ENCODE measurements at regions not wholly inside any gene's neighbourhood (a gene's known extent, or its start where the extent isn't known, plus 50 kb on each side); places are given as distances from the start of the nearest gene placed in this dataset.

DNA sequence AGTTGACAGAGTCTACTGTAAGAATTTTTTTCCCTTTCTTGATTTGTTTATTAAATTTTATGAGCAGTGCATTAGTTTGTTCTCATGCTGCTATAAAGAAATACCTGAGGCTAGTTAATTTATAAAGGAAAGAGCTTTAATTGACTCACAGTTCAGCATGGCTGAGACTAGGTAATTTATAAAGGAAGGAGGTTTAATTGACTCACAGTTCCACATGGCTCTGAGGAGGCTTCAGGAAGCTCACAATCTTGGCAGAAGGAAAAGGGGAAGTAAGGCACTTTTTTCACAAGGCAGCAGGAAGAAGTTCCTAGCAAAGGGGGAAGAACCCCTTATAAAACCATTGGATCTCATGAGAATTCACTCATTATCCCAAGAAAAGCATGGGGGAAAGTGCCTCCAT, 191.4 kb upstream of the VRK2 start:
- Histone ChIP-seq H3K4me1 (no peaks in the 10 kb centered on the region), H3K36me3 (no peaks in the 10 kb centered on the region), H3K4me3 (no peak overlapping the region), H3K27ac (no peak overlapping the region), H3K27me3 (no peaks in the 10 kb centered on the region), H3K9me3 (no peaks in the 10 kb centered on the region)
- intact Hi-C loops (cut with DNase I) = no loop called here
- TF ChIP-seq, protein P1, sequence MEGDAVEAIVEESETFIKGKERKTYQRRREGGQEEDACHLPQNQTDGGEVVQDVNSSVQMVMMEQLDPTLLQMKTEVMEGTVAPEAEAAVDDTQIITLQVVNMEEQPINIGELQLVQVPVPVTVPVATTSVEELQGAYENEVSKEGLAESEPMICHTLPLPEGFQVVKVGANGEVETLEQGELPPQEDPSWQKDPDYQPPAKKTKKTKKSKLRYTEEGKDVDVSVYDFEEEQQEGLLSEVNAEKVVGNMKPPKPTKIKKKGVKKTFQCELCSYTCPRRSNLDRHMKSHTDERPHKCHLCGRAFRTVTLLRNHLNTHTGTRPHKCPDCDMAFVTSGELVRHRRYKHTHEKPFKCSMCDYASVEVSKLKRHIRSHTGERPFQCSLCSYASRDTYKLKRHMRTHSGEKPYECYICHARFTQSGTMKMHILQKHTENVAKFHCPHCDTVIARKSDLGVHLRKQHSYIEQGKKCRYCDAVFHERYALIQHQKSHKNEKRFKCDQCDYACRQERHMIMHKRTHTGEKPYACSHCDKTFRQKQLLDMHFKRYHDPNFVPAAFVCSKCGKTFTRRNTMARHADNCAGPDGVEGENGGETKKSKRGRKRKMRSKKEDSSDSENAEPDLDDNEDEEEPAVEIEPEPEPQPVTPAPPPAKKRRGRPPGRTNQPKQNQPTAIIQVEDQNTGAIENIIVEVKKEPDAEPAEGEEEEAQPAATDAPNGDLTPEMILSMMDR (IDR thresholded peaks at IDR 0.05) = no peak
- TF ChIP-seq EP300 (IDR thresholded peaks at IDR 0.05) = no peak
- no peak for TF ChIP-seq POLR2A (IDR thresholded peaks at IDR 0.05)
- no peak for TF ChIP-seq POLR2AphosphoS5 (IDR thresholded peaks at IDR 0.05)
- no peak for DNase-seq

DNA sequence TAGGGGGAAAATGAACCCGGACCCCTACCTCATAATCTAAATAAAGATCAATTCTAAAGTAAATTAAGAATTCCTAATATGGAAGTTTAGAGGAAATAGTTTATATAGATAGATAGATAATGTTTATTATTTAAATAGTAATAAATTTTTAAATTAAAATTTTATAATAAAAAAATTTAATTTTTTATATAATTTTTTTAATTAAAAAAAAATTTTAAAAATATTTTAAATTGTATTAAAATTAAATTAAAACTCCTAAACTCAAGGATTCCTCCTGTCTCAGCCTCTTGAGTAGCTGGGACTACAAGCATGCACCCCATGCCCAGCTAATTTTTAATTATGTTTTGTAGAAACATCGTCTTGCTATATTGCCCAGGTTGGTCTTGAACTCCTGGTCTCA, 186.9 kb upstream of the VRK2 start:
- Histone ChIP-seq H3K27ac (no peak overlapping the region), H3K4me1 (no peaks in the 10 kb centered on the region), H3K36me3 (no peaks in the 10 kb centered on the region), H3K4me3 (no peak overlapping the region), H3K27me3 (no peaks in the 10 kb centered on the region), H3K9me3 (no peaks in the 10 kb centered on the region)
- DNase-seq = no peak
- intact Hi-C loops (cut with DNase I) = no loop called here
- TF ChIP-seq, protein P1 (IDR thresholded peaks at IDR 0.05) = no peak
- TF ChIP-seq POLR2A (IDR thresholded peaks at IDR 0.05) (no peak), EP300 (IDR thresholded peaks at IDR 0.05) (no peak), POLR2AphosphoS5 (IDR thresholded peaks at IDR 0.05) (no peak)
- WGBS, 2 donors = 91 to 93% methylated on average over 2 of the region's 2 CpGs

DNA sequence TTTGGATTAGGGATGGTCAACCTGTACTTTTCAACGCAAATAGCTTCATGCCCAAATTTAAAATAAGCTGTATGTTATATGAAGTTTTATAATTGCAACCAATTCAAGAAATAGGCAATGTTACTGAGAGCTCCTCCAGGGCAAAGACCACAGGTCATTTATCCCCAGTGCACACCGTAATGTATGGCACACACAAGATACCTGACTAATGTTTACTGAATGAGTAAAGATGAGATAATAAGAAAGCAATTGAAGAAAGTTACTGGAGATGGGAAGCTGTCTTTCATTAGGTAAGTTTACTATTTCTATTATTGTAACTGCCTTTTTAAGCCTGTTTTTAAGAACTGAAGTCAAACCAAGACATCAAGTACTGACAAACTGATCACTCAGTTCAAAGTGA, 184.5 kb upstream of the VRK2 start:
- Histone ChIP-seq H3K27ac (no peak overlapping the region), H3K36me3 (no peaks in the 10 kb centered on the region), H3K9me3 (no peaks in the 10 kb centered on the region), H3K4me3 (no peak overlapping the region), H3K4me1 (no peaks in the 10 kb centered on the region), H3K27me3 (no peaks in the 10 kb centered on the region)
- TF ChIP-seq EP300 (IDR thresholded peaks at IDR 0.05) (no peak), POLR2A (IDR thresholded peaks at IDR 0.05) (no peak), POLR2AphosphoS5 (IDR thresholded peaks at IDR 0.05) (no peak)
- TF ChIP-seq, protein P1 (IDR thresholded peaks at IDR 0.05) = no peak
- DNase-seq = no peak
- 70 to 83% methylated on average over 2 of the region's 2 CpGs for WGBS, 2 donors
- intact Hi-C loops (cut with DNase I) = no loop called here

DNA sequence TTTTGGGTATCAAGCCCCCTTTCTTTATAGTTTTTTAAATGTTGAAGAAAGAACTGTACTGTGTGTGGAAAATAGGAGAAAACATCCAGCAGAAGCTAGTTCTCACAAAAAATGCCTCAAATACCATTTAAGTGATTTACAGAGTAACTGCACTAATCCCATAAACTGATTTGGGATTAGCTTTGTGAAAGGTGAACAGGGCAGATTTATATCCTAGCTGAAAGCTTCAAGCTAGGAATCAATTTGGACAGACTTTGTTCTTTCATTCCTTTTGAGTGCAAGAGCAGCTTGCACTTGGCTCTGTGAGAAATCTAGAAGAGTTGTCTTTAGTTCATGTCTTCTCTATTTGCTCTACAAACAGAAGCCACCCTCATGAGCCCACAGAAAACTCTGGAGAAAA, 183.9 kb upstream of the VRK2 start:
- H3K9me3 ChIP-seq = no peaks in the 10 kb centered on the region
- no peaks in the 10 kb centered on the region for H3K36me3 ChIP-seq
- H3K27me3 ChIP-seq = no peaks in the 10 kb centered on the region
- H3K4me1 ChIP-seq = no peaks in the 10 kb centered on the region
- no peak for DNase-seq
- intact Hi-C loops (cut with DNase I) = no loop called here
- no peak for TF ChIP-seq POLR2A (IDR thresholded peaks at IDR 0.05)
- TF ChIP-seq POLR2AphosphoS5 (IDR thresholded peaks at IDR 0.05) = no peak
- TF ChIP-seq, protein P1 (IDR thresholded peaks at IDR 0.05) = no peak
- TF ChIP-seq EP300 (IDR thresholded peaks at IDR 0.05) = no peak
- H3K4me3 ChIP-seq = no peak overlapping the region
- H3K27ac ChIP-seq = no peak overlapping the region

DNA sequence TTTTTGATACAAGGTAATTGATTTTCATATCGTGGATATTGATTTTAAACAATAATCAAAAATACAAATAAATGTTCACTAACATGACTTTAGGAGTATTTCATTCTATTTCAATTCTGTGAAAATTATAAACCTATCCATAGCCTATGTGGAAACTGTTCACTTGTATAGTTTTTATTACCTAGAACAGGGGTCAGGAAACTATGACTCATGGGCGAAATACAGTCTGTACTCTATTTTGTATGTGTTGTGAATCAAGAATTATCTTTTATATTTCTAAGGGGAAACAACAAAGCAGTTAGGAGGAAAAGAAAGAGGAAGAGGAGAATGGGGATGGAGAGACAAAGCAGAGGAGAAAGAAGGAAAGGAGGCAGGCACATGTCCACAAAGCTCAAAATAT, 181.7 kb upstream of the VRK2 start:
- no peaks in the 10 kb centered on the region for H3K27me3 ChIP-seq
- 91 to 97% methylated on average over 2 of the region's 2 CpGs for WGBS, 2 donors
- H3K4me3 ChIP-seq = no peak overlapping the region
- H3K36me3 ChIP-seq = no peaks in the 10 kb centered on the region
- intact Hi-C loops (cut with DNase I) = no loop called here
- no peaks in the 10 kb centered on the region for H3K9me3 ChIP-seq
- no peak overlapping the region for H3K27ac ChIP-seq
- TF ChIP-seq POLR2A (IDR thresholded peaks at IDR 0.05) (no peak), EP300 (IDR thresholded peaks at IDR 0.05) (no peak), POLR2AphosphoS5 (IDR thresholded peaks at IDR 0.05) (no peak)
- TF ChIP-seq, protein P1 (IDR thresholded peaks at IDR 0.05) = no peak
- no peak for DNase-seq
- H3K4me1 ChIP-seq = no peaks in the 10 kb centered on the region
